H1 (cell line): ENCODE measurements at regions not wholly inside any gene's neighbourhood (a gene's known extent, or its start where the extent isn't known, plus 50 kb on each side); places are given as distances from the start of the nearest gene placed in this dataset.

Experiments used
- CTCF ChIA-PET: fragments of 300-600 bp; sonication (Branson Sonifier 250); formaldehyde crosslinking; loops from one replicate; lab custom pipeline; 2021; ENCODE audit not compliant: partially characterized antibody; lab: Charles Lee
- POLR2A ChIA-PET: fragments of 300-600 bp; sonication (Branson Sonifier 250); formaldehyde crosslinking; loops from one replicate; lab custom pipeline; 2021; ENCODE audit warnings: inconsistent platforms; ENCODE audit not compliant: partially characterized antibody; lab: Charles Lee
- DNase-seq, 2 experiments: peaks; one replicate each; pipeline versions ENCODE4 v3.0.0 to v3.0.0-alpha.2; 2010 to 2022; ENCODE audit warnings: low spot score in 2 of 2, low read depth in 1 of 2, mixed read lengths in 1 of 2
- FAIRE-seq: peaks from 2 replicates; lab custom pipeline; 2011; peaks lifted over from hg19 to GRCh38; lab: Jason Lieb, UNC
- H2AFZ ChIP-seq: 2 replicates; pipeline ENCODE4 v1.8.1; 2012; ENCODE audit warnings: low read length, inconsistent platforms
- H2AK5ac ChIP-seq: 2 replicates; pipeline ENCODE4 v1.6.1; 2013; ENCODE audit warnings: low read depth, low read length
- H2BK120ac ChIP-seq: replicated peaks from 2 replicates; pipeline ENCODE3; 2013; ENCODE audit warnings: low read depth, low read length, inconsistent platforms
- H2BK12ac ChIP-seq: 2 replicates; pipeline ENCODE4 v1.6.1; 2013; ENCODE audit warnings: low read depth, low read length
- H2BK15ac ChIP-seq: 2 replicates; pipeline ENCODE4 v1.6.1; 2013; ENCODE audit warnings: low read length
- H2BK20ac ChIP-seq: 2 replicates; pipeline ENCODE4 v1.6.1; 2013; ENCODE audit warnings: low read length
- H2BK5ac ChIP-seq: 2 replicates; pipeline ENCODE4 v1.6.1; 2013; ENCODE audit warnings: low read depth, low read length
- H3K14ac ChIP-seq: 2 replicates; pipeline ENCODE4 v1.6.1; 2013; ENCODE audit warnings: inconsistent platforms; ENCODE audit not compliant: insufficient read length
- H3K18ac ChIP-seq: 2 replicates; pipeline ENCODE4 v1.6.1; 2013; ENCODE audit warnings: low read length; ENCODE audit errors: extremely low read depth
- H3K23ac ChIP-seq: 2 replicates; pipeline ENCODE4 v1.6.1; 2013; ENCODE audit warnings: inconsistent platforms; ENCODE audit not compliant: insufficient read length
- H3K23me2 ChIP-seq: 2 replicates; pipeline ENCODE4 v1.6.1; 2013; ENCODE audit warnings: low read depth, low read length
- H3K27ac ChIP-seq: 2 replicates; pipeline ENCODE4 v1.6.1; 2011; ENCODE audit warnings: low read depth, low read length, inconsistent platforms
- H3K27me3 ChIP-seq, 4 experiments: replicated peaks in 1 of 4; 1 replicate in 1 of 4; 2 replicates in 3 of 4; pipeline versions ENCODE4 v1.6.1 to v1.8.1; 2011 to 2013; ENCODE audit warnings: low read length in 3 of 4, mild to moderate bottlenecking in 3 of 4, inconsistent platforms in 2 of 4, mixed read lengths in 2 of 4, moderate library complexity in 1 of 4; ENCODE audit not compliant: control insufficient read depth in 3 of 4, insufficient read depth in 3 of 4; ENCODE audit errors: extremely low read depth in 1 of 4
- H3K36me3 ChIP-seq, 4 experiments: 2 replicates each; pipeline versions ENCODE4 v1.6.1 to v1.8.1; 2011 to 2013; ENCODE audit warnings: mild to moderate bottlenecking in 4 of 4, low read length in 3 of 4, moderate library complexity in 2 of 4, control low read depth in 1 of 4, inconsistent platforms in 1 of 4; ENCODE audit not compliant: insufficient read depth in 4 of 4, control insufficient read depth in 2 of 4
- H3K4ac ChIP-seq: replicated peaks from 2 replicates; pipeline ENCODE3; 2013; ENCODE audit warnings: low read length, low read depth, mixed read lengths, inconsistent platforms; ENCODE audit not compliant: insufficient read length
- H3K4me1 ChIP-seq, 4 experiments: replicated peaks in 1 of 4; 1 replicate in 1 of 4; 2 replicates in 3 of 4; pipeline versions ENCODE4 v1.6.1 to v1.8.1; 2011 to 2013; ENCODE audit warnings: low read length in 3 of 4, inconsistent platforms in 2 of 4, mixed read lengths in 1 of 4; ENCODE audit not compliant: insufficient read depth in 4 of 4, control insufficient read depth in 3 of 4
- H3K4me2 ChIP-seq, 2 experiments: 2 replicates each; pipeline versions ENCODE4 v1.6.1 to v1.8.1; 2011 to 2013; ENCODE audit warnings: low read depth in 2 of 2, low read length in 2 of 2, control low read depth in 1 of 2, inconsistent platforms in 1 of 2, mild to moderate bottlenecking in 1 of 2; ENCODE audit not compliant: insufficient read depth in 1 of 2
- H3K4me3 ChIP-seq, 4 experiments: fragments of 200-600, 300-600 bp in 1 of 4; sonication (generic), shearing (Covaris generic), sonication (Bioruptor Twin) in 1 of 4; 2 replicates each; pipeline versions ENCODE4 v1.5.1 to v1.8.1; 2011 to 2016; ENCODE audit warnings: low read length in 4 of 4, low read depth in 3 of 4, control low read depth in 2 of 4, inconsistent platforms in 2 of 4, mild to moderate bottlenecking in 2 of 4, mixed read lengths in 1 of 4, moderate library complexity in 1 of 4; ENCODE audit not compliant: insufficient read depth in 2 of 4; ENCODE audit errors: extremely low read depth in 1 of 4
- H3K56ac ChIP-seq: replicated peaks from 2 replicates; pipeline ENCODE3; 2013; ENCODE audit warnings: low read depth, mild to moderate bottlenecking, mixed read lengths, low read length, inconsistent platforms; ENCODE audit not compliant: insufficient read length
- H3K79me1 ChIP-seq: 2 replicates; pipeline ENCODE4 v1.6.1; 2013; ENCODE audit warnings: low read depth, low read length, control low read depth
- H3K79me2 ChIP-seq, 2 experiments: 2 replicates each; pipeline versions ENCODE4 v1.6.1 to v1.8.1; 2012 to 2013; ENCODE audit warnings: low read length in 2 of 2, mild to moderate bottlenecking in 2 of 2, inconsistent platforms in 1 of 2; ENCODE audit not compliant: insufficient read depth in 2 of 2, control insufficient read depth in 1 of 2
- H3K9ac ChIP-seq, 4 experiments: replicated peaks in 1 of 4; 1 replicate in 1 of 4; 2 replicates in 3 of 4; pipeline versions ENCODE4 v1.6.1 to v1.8.1; 2011 to 2013; ENCODE audit warnings: low read depth in 3 of 4, low read length in 3 of 4, control low read depth in 2 of 4, mild to moderate bottlenecking in 2 of 4, moderate library complexity in 2 of 4, inconsistent platforms in 1 of 4; ENCODE audit errors: extremely low read depth in 1 of 4
- H3K9me3 ChIP-seq, 2 experiments: 2 replicates each; pipeline versions ENCODE4 v1.6.1 to v1.8.1; 2012 to 2013; ENCODE audit warnings: mild to moderate bottlenecking in 2 of 2, moderate library complexity in 2 of 2, control low read depth in 1 of 2, inconsistent platforms in 1 of 2, low read depth in 1 of 2, low read length in 1 of 2, mixed read lengths in 1 of 2; ENCODE audit not compliant: insufficient read depth in 2 of 2
- H4K20me1 ChIP-seq, 2 experiments: replicated peaks in 1 of 2; 2 replicates each; pipeline versions ENCODE3 to v1.8.1; 2011 to 2013; ENCODE audit warnings: inconsistent platforms in 2 of 2, low read length in 2 of 2, mild to moderate bottlenecking in 1 of 2; ENCODE audit not compliant: insufficient read depth in 2 of 2, control insufficient read depth in 1 of 2
- H4K5ac ChIP-seq: 2 replicates; pipeline ENCODE4 v1.6.1; 2013; ENCODE audit warnings: low read length, low read depth, mixed read lengths, inconsistent platforms; ENCODE audit not compliant: insufficient read length
- H4K8ac ChIP-seq: 2 replicates; pipeline ENCODE4 v1.8.0; 2013; ENCODE audit warnings: mild to moderate bottlenecking, moderate library complexity, low read length, inconsistent platforms; ENCODE audit not compliant: insufficient read depth; ENCODE audit errors: extremely low read depth
- H4K91ac ChIP-seq: replicated peaks from 2 replicates; pipeline ENCODE3; 2013; ENCODE audit warnings: low read length, mixed read lengths, inconsistent platforms; ENCODE audit not compliant: insufficient read length
- CBX8 ChIP-seq: fragments of 300-800, 300-1000 bp; sonication (generic); IDR thresholded peaks from 2 replicates; pipeline ENCODE4 v1.7.1; 2016; ENCODE audit warnings: low read depth, low read length, borderline replicate concordance
- CHD1 ChIP-seq: IDR thresholded peaks from 2 replicates; pipeline ENCODE4 v1.6.1; 2012; ENCODE audit warnings: low read depth, low read length, improper control_type of control experiment
- RBBP5 ChIP-seq: IDR thresholded peaks from 2 replicates; pipeline ENCODE4 v1.7.1; 2012; ENCODE audit warnings: low read depth, mild to moderate bottlenecking, inconsistent platforms, low read length, moderate library complexity, borderline replicate concordance
- SP1 ChIP-seq: IDR thresholded peaks from 2 replicates; pipeline ENCODE4 v1.6.1; 2011; ENCODE audit warnings: low read depth, low read length
- WGBS, 2 experiments: shearing (Covaris generic) in 1 of 2; methylation state at CpG; one replicate each; pipeline versions ENCODE4 v1.1.6 to v1.1.7; 2013 to 2015; ENCODE audit warnings: low lambda C conversion rate in 2 of 2, mixed read lengths in 2 of 2, inconsistent platforms in 1 of 2, low coverage in 1 of 2, missing lambda C conversion rate in 1 of 2; ENCODE audit not compliant: insufficient replicate concordance in 2 of 2, insufficient coverage in 1 of 2, insufficient read length in 1 of 2; ENCODE audit errors: extremely low coverage in 1 of 2, missing lambda C conversion rate in 1 of 2; 5-methylcytosine and 5-hydroxymethylcytosine counted together

GRCh38 chr9:13331320-13331719 lies 51.8 kb upstream of the MPDZ start:
- Histone ChIP-seq H3K79me1 (no peaks in the 10 kb centered on the region), H2BK12ac (no peak overlapping the region), H3K56ac (no peak overlapping the region), H3K27me3 (no peaks in the 10 kb centered on the region), H2BK5ac (no peak overlapping the region), H2AFZ (no peak overlapping the region), H3K23ac (no peak overlapping the region), H3K9me3 (no peaks in the 10 kb centered on the region), H3K4me1 (no peaks in the 10 kb centered on the region), H3K4me3 (no peak overlapping the region), H3K79me2 (no peaks in the 10 kb centered on the region), H3K14ac (no peak overlapping the region), H4K91ac (no peak overlapping the region), H3K23me2 (no peaks in the 10 kb centered on the region), H2AK5ac (no peak overlapping the region), H3K18ac (no peak overlapping the region), H3K4ac (no peak overlapping the region), H4K5ac (no peak overlapping the region), H4K20me1 (no peaks in the 10 kb centered on the region), H2BK20ac (no peak overlapping the region), H3K9ac (no peak overlapping the region), H3K4me2 (no peak overlapping the region), H2BK120ac (no peak overlapping the region), H3K36me3 (no peaks in the 10 kb centered on the region), H2BK15ac (no peak overlapping the region), H4K8ac (no peak overlapping the region), H3K27ac (no peak overlapping the region)
- POLR2A ChIA-PET, result no interaction called here
- TF ChIP-seq CBX8 (no peak), SP1 (no peak), CHD1 (no peak), RBBP5 (no peak)
- no peak for FAIRE-seq
- CTCF ChIA-PET, result no interaction called here
- WGBS, 2 experiments, result 86% methylated on average over 3 of the region's 3 CpGs; no CpG with 5 or more reads in 1 of the 2 experiments
- no peak for DNase-seq
